ENCODE measurements at regions not wholly inside any gene's neighbourhood (a gene's known extent, or its start where the extent isn't known, plus 50 kb on each side); places are given as distances from the start of the nearest gene placed in this dataset.

DNA sequence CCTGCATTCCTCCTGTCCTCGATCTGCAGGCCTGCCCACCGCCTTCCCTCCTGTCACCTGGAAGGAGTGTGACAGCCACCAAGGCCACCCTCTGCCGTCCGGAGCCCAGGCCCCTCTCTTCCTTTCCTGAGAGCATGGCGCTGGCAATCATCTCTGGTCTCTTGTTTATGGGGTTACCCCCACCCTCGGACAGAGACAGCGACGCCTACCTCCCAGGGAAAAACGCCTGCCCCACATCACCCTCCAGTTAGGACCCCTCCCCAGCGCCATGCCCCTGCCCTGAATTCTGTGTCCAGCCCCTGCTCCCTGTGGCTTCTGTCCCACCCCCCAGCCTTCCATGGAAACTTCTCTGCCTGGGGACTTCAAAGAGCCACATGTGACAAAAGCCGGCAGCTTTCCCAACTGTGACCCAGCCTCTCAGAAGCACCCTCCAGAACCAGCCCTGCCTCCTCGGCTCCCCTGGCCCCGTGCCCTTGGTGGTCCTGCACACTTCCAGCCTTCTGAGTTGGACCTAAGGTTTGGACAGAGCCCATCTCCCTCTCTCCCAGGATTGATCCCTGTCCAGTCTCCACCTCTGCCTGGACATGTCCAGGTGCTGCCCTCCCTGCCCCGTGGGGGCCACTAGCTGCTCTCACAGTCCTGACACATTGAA lies 145.0 kb upstream of the HDAC4 start:
- Histone ChIP-seq H3K27me3 (replicated peaks; ENCODE audit: insufficient read depth) (peaks cover 4% of the 10 kb centered on the region), H3K9me3 (no peaks in the 10 kb centered on the region), H3K27ac (no peak overlapping the region), H3K4me1 (replicated peaks) (no peaks in the 10 kb centered on the region), H3K4me3 (no peak overlapping the region), H3K36me3 (no peaks in the 10 kb centered on the region)
- DNase-seq (ENCODE audit: low spot score) = no peak
- TF ChIP-seq, protein P1, sequence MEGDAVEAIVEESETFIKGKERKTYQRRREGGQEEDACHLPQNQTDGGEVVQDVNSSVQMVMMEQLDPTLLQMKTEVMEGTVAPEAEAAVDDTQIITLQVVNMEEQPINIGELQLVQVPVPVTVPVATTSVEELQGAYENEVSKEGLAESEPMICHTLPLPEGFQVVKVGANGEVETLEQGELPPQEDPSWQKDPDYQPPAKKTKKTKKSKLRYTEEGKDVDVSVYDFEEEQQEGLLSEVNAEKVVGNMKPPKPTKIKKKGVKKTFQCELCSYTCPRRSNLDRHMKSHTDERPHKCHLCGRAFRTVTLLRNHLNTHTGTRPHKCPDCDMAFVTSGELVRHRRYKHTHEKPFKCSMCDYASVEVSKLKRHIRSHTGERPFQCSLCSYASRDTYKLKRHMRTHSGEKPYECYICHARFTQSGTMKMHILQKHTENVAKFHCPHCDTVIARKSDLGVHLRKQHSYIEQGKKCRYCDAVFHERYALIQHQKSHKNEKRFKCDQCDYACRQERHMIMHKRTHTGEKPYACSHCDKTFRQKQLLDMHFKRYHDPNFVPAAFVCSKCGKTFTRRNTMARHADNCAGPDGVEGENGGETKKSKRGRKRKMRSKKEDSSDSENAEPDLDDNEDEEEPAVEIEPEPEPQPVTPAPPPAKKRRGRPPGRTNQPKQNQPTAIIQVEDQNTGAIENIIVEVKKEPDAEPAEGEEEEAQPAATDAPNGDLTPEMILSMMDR (IDR thresholded peaks at IDR 0.05) = no peak
- TF ChIP-seq POLR2A (IDR thresholded peaks at IDR 0.05) (no peak), POLR2AphosphoS5 (IDR thresholded peaks at IDR 0.05) (no peak)
- intact Hi-C loops (cut with DNase I) = no loop called here
- WGBS = 75% methylated on average over 14 of the region's 14 CpGs

DNA sequence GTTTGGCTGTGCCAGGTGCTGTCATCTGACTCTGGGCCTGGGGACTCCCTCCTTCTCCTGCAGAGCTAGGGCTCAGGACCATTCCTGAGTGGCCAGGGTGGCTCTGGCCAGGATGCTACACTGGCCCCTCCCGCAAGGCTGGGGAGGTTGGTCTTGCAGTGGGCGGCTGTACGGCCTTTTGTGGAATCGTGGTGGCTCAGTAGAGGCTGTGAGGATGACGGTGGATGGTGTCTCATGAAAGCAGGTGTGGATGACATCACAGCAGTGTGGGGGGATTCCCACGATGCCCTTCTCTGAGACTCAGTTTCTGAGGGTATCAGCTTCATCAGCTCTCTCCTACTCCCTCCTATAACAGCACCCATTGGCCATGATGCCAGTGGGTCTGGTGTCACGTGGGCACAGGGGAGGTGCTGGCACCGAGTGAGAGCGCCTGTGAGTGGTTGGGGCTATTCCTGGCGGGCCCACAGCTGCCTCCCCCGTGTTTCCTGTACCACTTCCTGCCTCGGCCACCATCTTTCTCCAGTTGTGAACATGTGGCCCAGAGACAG lies 144.2 kb upstream of the HDAC4 start:
- Histone ChIP-seq H3K4me1 (replicated peaks) (no peaks in the 10 kb centered on the region), H3K36me3 (no peaks in the 10 kb centered on the region), H3K27ac (no peak overlapping the region), H3K4me3 (no peak overlapping the region), H3K9me3 (no peaks in the 10 kb centered on the region), H3K27me3 (replicated peaks; ENCODE audit: insufficient read depth) (peaks cover 4% of the 10 kb centered on the region)
- 81% methylated on average over 12 of the region's 12 CpGs for WGBS
- no peak for TF ChIP-seq POLR2A (IDR thresholded peaks at IDR 0.05)
- TF ChIP-seq, protein P1 (IDR thresholded peaks at IDR 0.05) = no peak
- intact Hi-C loops (cut with DNase I) = no loop called here
- DNase-seq (ENCODE audit: low spot score) = no peak

- Histone ChIP-seq H3K27me3 (replicated peaks; ENCODE audit: insufficient read depth) (peaks cover 4% of the 10 kb centered on the region), H3K27ac (no peak overlapping the region)
- DNase-seq (ENCODE audit: low spot score) = no peak
Measured at GRCh38 chr2:239544143-239544917, 143.5 kb upstream of the HDAC4 start.

GRCh38 chr2:239543702-239544101 lies 142.9 kb upstream of the HDAC4 start:
- Histone ChIP-seq H3K4me1 (replicated peaks) (no peaks in the 10 kb centered on the region), H3K36me3 (no peaks in the 10 kb centered on the region), H3K27me3 (replicated peaks; ENCODE audit: insufficient read depth) (no peaks in the 10 kb centered on the region), H3K9me3 (no peaks in the 10 kb centered on the region), H3K4me3 (no peak overlapping the region), H3K27ac (no peak overlapping the region)
- WGBS = 83% methylated on average over 3 of the region's 3 CpGs
- intact Hi-C loops (cut with DNase I) = no loop called here
- no peak for DNase-seq (ENCODE audit: low spot score)
- no peak for TF ChIP-seq POLR2AphosphoS5 (IDR thresholded peaks at IDR 0.05)
- TF ChIP-seq, protein P1 (IDR thresholded peaks at IDR 0.05) = no peak
- no peak for TF ChIP-seq POLR2A (IDR thresholded peaks at IDR 0.05)

More at GRCh38 chr2:239544143-239544917, 143.5 kb upstream of the HDAC4 start:
- Histone ChIP-seq H3K36me3 (no peaks in the 10 kb centered on the region), H3K4me1 (replicated peaks) (no peaks in the 10 kb centered on the region), H3K4me3 (no peak overlapping the region), H3K9me3 (no peaks in the 10 kb centered on the region)
- intact Hi-C loops (cut with DNase I) = no loop called here
- TF ChIP-seq, protein P1 (IDR thresholded peaks at IDR 0.05) = no peak
- TF ChIP-seq POLR2A (IDR thresholded peaks at IDR 0.05) (no peak), POLR2AphosphoS5 (IDR thresholded peaks at IDR 0.05) (no peak)
- 32% methylated on average over 8 of the region's 8 CpGs for WGBS
